ENCODE measurements at regions not wholly inside any gene's neighbourhood (a gene's known extent, or its start where the extent isn't known, plus 50 kb on each side); places are given as distances from the start of the nearest gene placed in this dataset.

GRCh38 chr13:67651908-67652465, 421.9 kb upstream of the PCDH9 start:
- TF ChIP-seq ZNF274 (IDR thresholded peaks at IDR 0.05; ENCODE audit: low read depth, low read length), result no peak
- TF ChIP-seq SUZ12 (IDR thresholded peaks at IDR 0.05; ENCODE audit: extremely low read depth, insufficient read depth, insufficient read length), result no peak
